ENCODE measurements at regions not wholly inside any gene's neighbourhood (a gene's known extent, or its start where the extent isn't known, plus 50 kb on each side); places are given as distances from the start of the nearest gene placed in this dataset.
"Not testable (repeated sequence)": the region's sequence is repeated elsewhere in the genome, so short reads cannot be mapped to it uniquely, and the experiment has no call there.

DNA sequence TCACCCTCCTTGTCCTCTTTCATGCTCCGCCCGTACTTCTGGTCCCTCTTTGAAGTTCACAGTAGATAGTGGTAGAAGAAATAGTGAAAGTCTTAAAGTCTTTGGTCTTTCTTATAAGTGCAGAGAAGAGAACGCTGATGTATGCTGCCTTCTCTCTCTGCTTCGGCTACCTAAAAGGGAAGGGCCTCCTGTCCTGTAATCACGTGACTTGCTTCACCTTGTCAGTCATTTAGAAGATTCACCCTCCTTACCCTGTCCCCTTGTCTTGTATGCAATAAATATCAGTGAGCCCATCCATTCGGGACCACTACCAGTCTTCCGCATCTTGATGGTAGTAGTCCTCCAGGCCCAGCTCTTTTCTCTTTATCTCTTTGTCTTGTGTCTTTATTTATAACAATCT is 144.6 kb downstream of the ARL4C start:
- Histone ChIP-seq H3K27ac (ENCODE audit: low read length) (no peak overlapping the region), H3K4me3 (ENCODE audit: low read length) (no peak overlapping the region), H3K9ac (ENCODE audit: low read depth, low read length) (no peak overlapping the region), H3K27me3 (ENCODE audit: insufficient read depth, low read length) (no peaks in the 10 kb centered on the region), H3K36me3 (ENCODE audit: insufficient read depth, low read depth, low read length) (no peaks in the 10 kb centered on the region), H3K4me1 (ENCODE audit: insufficient read depth, low read length) (peaks cover 6% of the 10 kb centered on the region; the same call in 1 of the 2 replicates), H3K9me3 (ENCODE audit: insufficient read depth, low read depth, low read length) (peaks cover 6% of the 10 kb centered on the region; the same call in 1 of the 2 replicates)

DNA sequence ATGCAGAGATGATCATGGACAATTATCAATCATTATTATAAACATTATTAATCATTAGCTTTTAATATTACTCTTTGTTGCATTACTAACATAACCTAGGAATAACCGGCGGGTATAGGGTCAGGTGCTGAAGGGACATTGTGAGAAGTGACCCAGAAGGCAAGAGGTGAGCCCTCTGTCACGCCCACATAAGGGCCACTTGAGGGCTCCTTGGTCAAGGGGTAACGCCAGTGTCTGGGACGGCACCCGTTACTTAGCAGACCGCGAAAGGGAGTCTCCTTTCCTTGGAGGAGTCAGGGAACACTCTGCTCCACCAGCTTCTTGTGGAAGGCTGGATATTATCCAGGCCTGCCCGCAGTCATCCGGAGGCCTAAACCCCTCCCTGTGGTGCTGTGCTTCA is 145.0 kb downstream of the ARL4C start:
- not testable (repeated sequence) for H3K4me3 ChIP-seq (ENCODE audit: low read length); H3K9me3 ChIP-seq (ENCODE audit: insufficient read depth, low read depth, low read length); H3K27me3 ChIP-seq (ENCODE audit: insufficient read depth, low read length); H3K36me3 ChIP-seq (ENCODE audit: insufficient read depth, low read depth, low read length); H3K4me1 ChIP-seq (ENCODE audit: insufficient read depth, low read length); H3K9ac ChIP-seq (ENCODE audit: low read depth, low read length); H3K27ac ChIP-seq (ENCODE audit: low read length)

DNA sequence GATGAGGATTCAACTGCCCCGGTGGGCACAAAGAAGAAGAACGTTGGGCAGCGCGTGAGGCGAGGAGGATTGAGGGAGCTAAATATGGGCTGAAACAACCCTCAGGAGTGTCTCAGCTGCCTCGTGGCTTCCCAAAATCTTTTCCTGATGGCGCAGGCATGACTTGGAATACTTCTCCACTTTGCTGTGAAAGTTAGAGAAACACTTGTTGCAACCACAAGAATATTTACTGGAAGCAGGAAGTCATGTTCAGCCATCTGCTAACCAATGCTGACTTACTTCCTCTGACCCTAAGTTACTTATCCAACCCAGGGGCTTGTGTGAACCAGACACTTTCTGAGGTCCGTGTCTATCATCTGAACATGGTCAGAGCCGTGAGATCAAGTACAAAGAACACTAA is 148.8 kb downstream of the ARL4C start:
- peaks cover 5% of the 10 kb centered on the region; the same call in 1 of the 2 replicates for H3K9me3 ChIP-seq (ENCODE audit: insufficient read depth, low read depth, low read length)
- no peaks in the 10 kb centered on the region for H3K27me3 ChIP-seq (ENCODE audit: insufficient read depth, low read length)
- H3K27ac ChIP-seq (ENCODE audit: low read length), result no peak overlapping the region
- no peak overlapping the region for H3K9ac ChIP-seq (ENCODE audit: low read depth, low read length)
- H3K36me3 ChIP-seq (ENCODE audit: insufficient read depth, low read depth, low read length), result no peaks in the 10 kb centered on the region
- H3K4me1 ChIP-seq (ENCODE audit: insufficient read depth, low read length), result no peaks in the 10 kb centered on the region
- no peak overlapping the region for H3K4me3 ChIP-seq (ENCODE audit: low read length)

DNA sequence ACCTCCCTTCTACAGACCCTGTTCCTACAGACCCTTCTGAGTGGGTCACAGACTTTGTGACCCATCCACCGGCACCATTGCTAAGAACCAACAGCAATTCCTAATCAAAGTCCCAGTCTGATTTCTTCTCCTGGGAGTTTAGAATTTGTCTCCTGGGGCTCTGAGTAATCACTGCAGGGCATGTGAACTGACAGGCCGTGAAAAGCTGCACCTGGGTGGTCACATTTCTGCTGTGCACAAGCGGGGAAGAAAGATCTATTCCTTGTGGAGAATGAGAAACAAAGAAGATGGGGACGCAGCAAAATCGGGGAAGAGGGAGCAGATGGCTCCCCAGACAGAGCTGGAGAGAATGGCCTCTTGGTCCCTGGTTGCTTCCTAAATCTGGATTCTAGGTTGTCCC is 151.0 kb downstream of the ARL4C start:
- Histone ChIP-seq H3K9me3 (ENCODE audit: insufficient read depth, low read depth, low read length) (no peaks in the 10 kb centered on the region), H3K27me3 (ENCODE audit: insufficient read depth, low read length) (no peaks in the 10 kb centered on the region), H3K4me3 (ENCODE audit: low read length) (no peak overlapping the region), H3K9ac (ENCODE audit: low read depth, low read length) (no peak overlapping the region), H3K4me1 (ENCODE audit: insufficient read depth, low read length) (no peaks in the 10 kb centered on the region), H3K27ac (ENCODE audit: low read length) (no peak overlapping the region), H3K36me3 (ENCODE audit: insufficient read depth, low read depth, low read length) (no peaks in the 10 kb centered on the region)

- Histone ChIP-seq H3K9ac (ENCODE audit: low read depth, low read length) (no peak overlapping the region), H3K9me3 (ENCODE audit: insufficient read depth, low read depth, low read length) (no peaks in the 10 kb centered on the region), H3K36me3 (ENCODE audit: insufficient read depth, low read depth, low read length) (no peaks in the 10 kb centered on the region), H3K27ac (ENCODE audit: low read length) (no peak overlapping the region), H3K4me1 (ENCODE audit: insufficient read depth, low read length) (no peaks in the 10 kb centered on the region), H3K4me3 (ENCODE audit: low read length) (no peak overlapping the region), H3K27me3 (ENCODE audit: insufficient read depth, low read length) (no peaks in the 10 kb centered on the region)
These were observed 152.9 kb downstream of the ARL4C start for GRCh38 chr2:234344012-234344411.

DNA sequence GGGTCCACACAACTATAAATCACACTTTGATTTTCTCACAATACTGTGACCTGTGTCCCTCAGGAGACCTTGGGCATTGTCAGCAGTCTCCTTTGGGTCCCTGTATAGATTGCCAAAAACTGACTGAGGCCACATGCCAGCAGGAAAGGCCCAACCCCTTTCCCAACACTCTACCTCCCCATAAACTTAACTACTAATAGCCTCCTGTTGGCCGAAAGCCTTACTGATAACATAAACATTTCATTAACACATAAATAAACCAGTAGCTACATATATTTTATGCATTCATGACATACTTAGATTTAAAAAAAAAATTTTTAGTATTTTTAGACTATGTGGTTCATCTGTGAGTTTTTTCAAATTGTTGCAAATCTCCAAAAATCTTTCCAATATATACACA is 153.5 kb downstream of the ARL4C start:
- Histone ChIP-seq H3K9me3 (ENCODE audit: insufficient read depth, low read depth, low read length) (no peaks in the 10 kb centered on the region), H3K36me3 (ENCODE audit: insufficient read depth, low read depth, low read length) (no peaks in the 10 kb centered on the region), H3K4me1 (ENCODE audit: insufficient read depth, low read length) (no peaks in the 10 kb centered on the region), H3K27me3 (ENCODE audit: insufficient read depth, low read length) (no peaks in the 10 kb centered on the region), H3K4me3 (ENCODE audit: low read length) (no peak overlapping the region), H3K9ac (ENCODE audit: low read depth, low read length) (no peak overlapping the region), H3K27ac (ENCODE audit: low read length) (no peak overlapping the region)

- no peak overlapping the region for H3K4me3 ChIP-seq (ENCODE audit: low read length)
- H3K27ac ChIP-seq (ENCODE audit: low read length), result no peak overlapping the region
- H3K27me3 ChIP-seq (ENCODE audit: insufficient read depth, low read length), result no peaks in the 10 kb centered on the region
- no peaks in the 10 kb centered on the region for H3K4me1 ChIP-seq (ENCODE audit: insufficient read depth, low read length)
- no peak overlapping the region for H3K9ac ChIP-seq (ENCODE audit: low read depth, low read length)
- H3K36me3 ChIP-seq (ENCODE audit: insufficient read depth, low read depth, low read length), result no peaks in the 10 kb centered on the region
- no peaks in the 10 kb centered on the region for H3K9me3 ChIP-seq (ENCODE audit: insufficient read depth, low read depth, low read length)
These were observed 155.4 kb downstream of the ARL4C start for GRCh38 chr2:234341306-234341985.

GRCh38 chr2:234339501-234339900 is 157.4 kb downstream of the ARL4C start:
- H3K4me3 ChIP-seq (ENCODE audit: low read length), result no peak overlapping the region
- no peak overlapping the region for H3K9ac ChIP-seq (ENCODE audit: low read depth, low read length)
- H3K4me1 ChIP-seq (ENCODE audit: insufficient read depth, low read length), result no peaks in the 10 kb centered on the region
- H3K27ac ChIP-seq (ENCODE audit: low read length), result no peak overlapping the region
- no peaks in the 10 kb centered on the region for H3K9me3 ChIP-seq (ENCODE audit: insufficient read depth, low read depth, low read length)
- no peaks in the 10 kb centered on the region for H3K36me3 ChIP-seq (ENCODE audit: insufficient read depth, low read depth, low read length)
- H3K27me3 ChIP-seq (ENCODE audit: insufficient read depth, low read length), result no peaks in the 10 kb centered on the region

DNA sequence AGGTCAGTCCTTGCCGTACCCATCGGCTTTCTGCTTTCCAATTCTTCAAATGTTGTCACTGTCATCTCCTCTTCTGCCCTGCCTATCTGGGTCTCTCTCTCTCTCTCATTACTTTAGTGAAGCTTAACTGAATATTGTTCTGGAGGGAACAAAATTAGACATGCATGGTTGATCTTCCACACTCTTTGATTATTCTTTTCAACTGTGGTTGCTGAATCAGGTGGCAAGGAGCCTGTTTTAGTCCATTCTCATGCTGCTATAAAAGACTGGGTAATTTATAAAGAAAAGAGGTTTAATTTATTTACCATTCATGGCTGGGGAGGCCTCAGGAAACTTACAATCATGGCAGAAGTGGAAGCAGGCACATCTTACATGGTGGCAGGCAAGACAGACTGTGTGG is 157.9 kb downstream of the ARL4C start:
- Histone ChIP-seq H3K9ac (ENCODE audit: low read depth, low read length) (no peak overlapping the region), H3K4me1 (ENCODE audit: insufficient read depth, low read length) (peaks cover 2% of the 10 kb centered on the region), H3K36me3 (ENCODE audit: insufficient read depth, low read depth, low read length) (no peaks in the 10 kb centered on the region), H3K27me3 (ENCODE audit: insufficient read depth, low read length) (no peaks in the 10 kb centered on the region), H3K27ac (ENCODE audit: low read length) (no peak overlapping the region), H3K4me3 (ENCODE audit: low read length) (no peak overlapping the region), H3K9me3 (ENCODE audit: insufficient read depth, low read depth, low read length) (no peaks in the 10 kb centered on the region)

DNA sequence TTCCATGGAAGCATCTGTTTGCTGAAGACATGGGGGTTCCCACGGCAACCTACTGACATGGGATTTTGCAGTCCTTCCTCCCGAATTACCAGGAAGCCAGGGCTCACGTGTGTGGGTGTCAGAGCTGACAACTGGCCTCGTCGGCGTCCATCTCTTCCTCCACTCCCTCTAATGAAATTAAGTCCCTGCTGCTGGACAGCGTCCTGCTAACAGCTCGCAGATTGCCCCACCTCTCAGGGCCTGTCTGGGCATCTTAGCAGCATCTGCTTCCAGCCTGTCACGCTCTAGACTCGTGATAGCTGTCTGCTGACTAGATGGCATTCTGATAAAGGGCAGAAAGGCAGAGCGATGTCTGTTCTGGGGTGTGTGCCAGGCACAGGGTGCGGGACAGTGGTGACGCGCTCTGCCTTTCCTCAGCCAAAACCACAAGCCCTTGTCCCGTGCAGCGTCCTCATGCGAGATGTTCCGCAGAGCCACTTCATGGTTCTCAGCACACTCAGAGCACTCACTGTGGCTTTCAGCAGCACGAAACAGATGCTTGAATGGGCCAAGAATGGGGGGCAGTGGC is 161.1 kb downstream of the ARL4C start:
- Histone ChIP-seq H3K9me3 (ENCODE audit: insufficient read depth, low read depth, low read length) (no peaks in the 10 kb centered on the region), H3K36me3 (ENCODE audit: insufficient read depth, low read depth, low read length) (no peaks in the 10 kb centered on the region), H3K27me3 (ENCODE audit: insufficient read depth, low read length) (no peaks in the 10 kb centered on the region), H3K4me3 (ENCODE audit: low read length) (no peak overlapping the region), H3K4me1 (ENCODE audit: insufficient read depth, low read length) (peaks cover 7% of the 10 kb centered on the region), H3K27ac (ENCODE audit: low read length) (no peak overlapping the region), H3K9ac (ENCODE audit: low read depth, low read length) (no peak overlapping the region)

DNA sequence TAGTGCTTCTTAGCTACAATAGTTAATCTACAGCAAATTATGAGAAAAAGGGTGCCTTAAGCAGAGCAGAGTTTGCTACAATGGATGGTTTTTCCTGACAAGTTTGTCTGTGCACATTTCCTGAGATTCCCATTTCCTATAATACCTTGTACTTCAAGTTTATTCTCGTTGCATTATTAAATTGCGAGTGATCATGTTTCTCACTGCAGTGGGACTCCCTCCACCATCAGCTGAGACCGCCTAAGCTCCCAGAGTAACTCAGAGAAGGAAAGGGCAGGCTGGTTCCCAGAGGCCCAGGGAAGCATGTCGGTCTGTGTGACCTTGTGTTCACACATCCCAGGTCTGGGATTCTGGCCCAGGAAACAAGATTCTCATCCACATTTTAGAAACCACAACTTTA is 162.1 kb downstream of the ARL4C start:
- Histone ChIP-seq H3K9ac (ENCODE audit: low read depth, low read length) (no peak overlapping the region), H3K27ac (ENCODE audit: low read length) (no peak overlapping the region), H3K9me3 (ENCODE audit: insufficient read depth, low read depth, low read length) (no peaks in the 10 kb centered on the region)

GRCh38 chr2:234334151-234334550 is 162.7 kb downstream of the ARL4C start:
- Histone ChIP-seq H3K4me1 (ENCODE audit: insufficient read depth, low read length) (peaks cover 7% of the 10 kb centered on the region), H3K27me3 (ENCODE audit: insufficient read depth, low read length) (no peaks in the 10 kb centered on the region), H3K27ac (ENCODE audit: low read length) (no peak overlapping the region), H3K9ac (ENCODE audit: low read depth, low read length) (no peak overlapping the region), H3K9me3 (ENCODE audit: insufficient read depth, low read depth, low read length) (no peaks in the 10 kb centered on the region), H3K4me3 (ENCODE audit: low read length) (no peak overlapping the region), H3K36me3 (ENCODE audit: insufficient read depth, low read depth, low read length) (no peaks in the 10 kb centered on the region)

More for the DNA sequence above, 162.1 kb downstream of the ARL4C start:
- H3K4me1 ChIP-seq (ENCODE audit: insufficient read depth, low read length), result peaks cover 7% of the 10 kb centered on the region
- H3K27me3 ChIP-seq (ENCODE audit: insufficient read depth, low read length), result no peaks in the 10 kb centered on the region
- no peaks in the 10 kb centered on the region for H3K36me3 ChIP-seq (ENCODE audit: insufficient read depth, low read depth, low read length)
- no peak overlapping the region for H3K4me3 ChIP-seq (ENCODE audit: low read length)

Measured in iPS-20b (cell line).